Suprapubic skin (tissue), 4 donors: ENCODE measurements at regions not wholly inside any gene's neighbourhood (a gene's known extent, or its start where the extent isn't known, plus 50 kb on each side); places are given as distances from the start of the nearest gene placed in this dataset.

ENCODE experiments used
- DNase-seq, 2 donors: peaks; one replicate each; pipeline ENCODE4 v3.0.0-alpha.2; 2019; ENCODE audit warnings: low spot score in 2 of 2
- H3K27ac ChIP-seq: fragments of 200-600 bp; sonication (generic); one replicate; pipeline ENCODE4 v1.5.1; 2019
- H3K27me3 ChIP-seq: fragments of 200-600 bp; sonication (generic); one replicate; pipeline ENCODE4 v1.5.1; 2019
- H3K36me3 ChIP-seq: fragments of 200-600 bp; sonication (generic); one replicate; pipeline ENCODE4 v1.5.1; 2019
- H3K4me1 ChIP-seq: fragments of 200-600 bp; sonication (generic); one replicate; pipeline ENCODE4 v1.5.1; 2019
- H3K4me3 ChIP-seq: fragments of 200-600 bp; sonication (generic); one replicate; pipeline ENCODE4 v1.5.1; 2019; ENCODE audit warnings: mild to moderate bottlenecking
- H3K9me3 ChIP-seq: fragments of 200-600 bp; sonication (generic); one replicate; pipeline ENCODE4 v1.5.1; 2019
- CTCF ChIP-seq, 2 donors: fragments of 200-600 bp in 1 of 2; fragments of 450-650 bp in 1 of 2; sonication (generic) in 1 of 2; IDR thresholded peaks; one replicate each; pipeline ENCODE4 v1.5.1; 2016 to 2019; ENCODE audit warnings: antibody characterized with exemption in 2 of 2, mild to moderate bottlenecking in 1 of 2, moderate library complexity in 1 of 2
- EP300 ChIP-seq: sonication (generic); formaldehyde crosslinking; IDR thresholded peaks from one replicate; pipeline ENCODE4 v1.6.1; 2017; ENCODE audit warnings: antibody characterized with exemption
- POLR2A ChIP-seq, 2 donors: fragments of 450-650 bp; IDR thresholded peaks; one replicate each; pipeline ENCODE4 v1.6.1; 2017; ENCODE audit warnings: antibody characterized with exemption in 2 of 2, mild to moderate bottlenecking in 2 of 2, moderate library complexity in 2 of 2
- POLR2AphosphoS5 ChIP-seq, 3 donors: sonication (generic); formaldehyde crosslinking; IDR thresholded peaks; one replicate each; pipeline ENCODE4 v1.6.1; 2017; ENCODE audit warnings: antibody characterized with exemption in 3 of 3
- WGBS: methylation state at CpG from one replicate; pipeline ENCODE4 v1.1.5; 2018; 5-methylcytosine and 5-hydroxymethylcytosine counted together

- H3K4me1 ChIP-seq = peaks cover 6% of the 10 kb centered on the region
- 66% methylated on average over 3 of the region's 3 CpGs for whole genome bisulfite sequencing
- no peaks in the 10 kb centered on the region for H3K9me3 ChIP-seq
- no peak overlapping the region for H3K27ac ChIP-seq
- H3K4me3 ChIP-seq = no peak overlapping the region
- no peak for DNase-seq
- TF ChIP-seq EP300 = no peak
- no peak for TF ChIP-seq CTCF (IDR thresholded peaks at IDR 0.05)
- TF ChIP-seq POLR2A (IDR thresholded peaks at IDR 0.05) = no peak
- TF ChIP-seq POLR2AphosphoS5 (IDR thresholded peaks at IDR 0.05) = no peak
- H3K27me3 ChIP-seq = peaks cover 4% of the 10 kb centered on the region
- no peaks in the 10 kb centered on the region for H3K36me3 ChIP-seq
These were observed 276.3 kb upstream of the PARD3B start for GRCh38 chr2:204268971-204269370.

- Histone ChIP-seq H3K4me1 (peaks cover 6% of the 10 kb centered on the region), H3K9me3 (no peaks in the 10 kb centered on the region), H3K27me3 (no peaks in the 10 kb centered on the region), H3K4me3 (no peak overlapping the region), H3K36me3 (no peaks in the 10 kb centered on the region), H3K27ac (no peak overlapping the region)
- DNase-seq = no peak
- WGBS = 74% methylated on average over 3 of the region's 3 CpGs
- no peak for TF ChIP-seq CTCF (IDR thresholded peaks at IDR 0.05)
- no peak for TF ChIP-seq EP300
- TF ChIP-seq POLR2AphosphoS5 (IDR thresholded peaks at IDR 0.05) = no peak
- TF ChIP-seq POLR2A (IDR thresholded peaks at IDR 0.05) = no peak
These were observed 273.2 kb upstream of the PARD3B start for GRCh38 chr2:204272089-204272488.

GRCh38 chr2:204272610-204273287, 272.5 kb upstream of the PARD3B start:
- 83% methylated on average over 2 of the region's 2 CpGs for WGBS
- Histone ChIP-seq H3K4me1 (peaks cover 6% of the 10 kb centered on the region), H3K4me3 (no peak overlapping the region), H3K27ac (no peak overlapping the region), H3K36me3 (no peaks in the 10 kb centered on the region), H3K27me3 (no peaks in the 10 kb centered on the region), H3K9me3 (no peaks in the 10 kb centered on the region)
- TF ChIP-seq EP300 = no peak
- no peak for TF ChIP-seq POLR2A (IDR thresholded peaks at IDR 0.05)
- TF ChIP-seq CTCF (IDR thresholded peaks at IDR 0.05) = no peak
- TF ChIP-seq POLR2AphosphoS5 (IDR thresholded peaks at IDR 0.05) = no peak
- no peak for DNase-seq

GRCh38 chr2:204274429-204274828, 270.8 kb upstream of the PARD3B start:
- Histone ChIP-seq H3K4me1 (peaks cover 6% of the 10 kb centered on the region), H3K27ac (no peak overlapping the region), H3K36me3 (no peaks in the 10 kb centered on the region), H3K4me3 (no peak overlapping the region), H3K9me3 (no peaks in the 10 kb centered on the region), H3K27me3 (no peaks in the 10 kb centered on the region)
- TF ChIP-seq POLR2A (IDR thresholded peaks at IDR 0.05) (no peak), CTCF (IDR thresholded peaks at IDR 0.05) (no peak), EP300 (no peak), POLR2AphosphoS5 (IDR thresholded peaks at IDR 0.05) (no peak)
- no peak for DNase-seq
- WGBS = 93% methylated on average over 2 of the region's 2 CpGs

- DNase-seq = no peak
- H3K27ac ChIP-seq = no peak overlapping the region
- no peak overlapping the region for H3K4me3 ChIP-seq
- WGBS = 90% methylated on average over 2 of the region's 2 CpGs
- no peak for TF ChIP-seq POLR2A (IDR thresholded peaks at IDR 0.05)
- no peak for TF ChIP-seq POLR2AphosphoS5 (IDR thresholded peaks at IDR 0.05)
- no peak for TF ChIP-seq CTCF (IDR thresholded peaks at IDR 0.05)
- no peak for TF ChIP-seq EP300
- H3K9me3 ChIP-seq = no peaks in the 10 kb centered on the region
- H3K4me1 ChIP-seq = peaks cover 6% of the 10 kb centered on the region
- H3K27me3 ChIP-seq = peaks cover under 1% of the 10 kb centered on the region
- no peaks in the 10 kb centered on the region for H3K36me3 ChIP-seq
These were observed 270.3 kb upstream of the PARD3B start for GRCh38 chr2:204274991-204275390.
